H1 (cell line): ENCODE measurements at regions not wholly inside any gene's neighbourhood (a gene's known extent, or its start where the extent isn't known, plus 50 kb on each side); places are given as distances from the start of the nearest gene placed in this dataset.

ENCODE experiments used
- CTCF ChIA-PET: fragments of 300-600 bp; sonication (Branson Sonifier 250); formaldehyde crosslinking; loops from one replicate; lab custom pipeline; 2021; ENCODE audit not compliant: partially characterized antibody; lab: Charles Lee
- POLR2A ChIA-PET: fragments of 300-600 bp; sonication (Branson Sonifier 250); formaldehyde crosslinking; loops from one replicate; lab custom pipeline; 2021; ENCODE audit warnings: inconsistent platforms; ENCODE audit not compliant: partially characterized antibody; lab: Charles Lee
- DNase-seq, 2 experiments: peaks; one replicate each; pipeline versions ENCODE4 v3.0.0 to v3.0.0-alpha.2; 2010 to 2022; ENCODE audit warnings: low spot score in 2 of 2, low read depth in 1 of 2, mixed read lengths in 1 of 2
- FAIRE-seq: peaks from 2 replicates; lab custom pipeline; 2011; peaks lifted over from hg19 to GRCh38; lab: Jason Lieb, UNC
- H2AFZ ChIP-seq: 2 replicates; pipeline ENCODE4 v1.8.1; 2012; ENCODE audit warnings: low read length, inconsistent platforms
- H2AK5ac ChIP-seq: 2 replicates; pipeline ENCODE4 v1.6.1; 2013; ENCODE audit warnings: low read depth, low read length
- H2BK120ac ChIP-seq: replicated peaks from 2 replicates; pipeline ENCODE3; 2013; ENCODE audit warnings: low read depth, low read length, inconsistent platforms
- H2BK12ac ChIP-seq: 2 replicates; pipeline ENCODE4 v1.6.1; 2013; ENCODE audit warnings: low read depth, low read length
- H2BK15ac ChIP-seq: 2 replicates; pipeline ENCODE4 v1.6.1; 2013; ENCODE audit warnings: low read length
- H2BK20ac ChIP-seq: 2 replicates; pipeline ENCODE4 v1.6.1; 2013; ENCODE audit warnings: low read length
- H2BK5ac ChIP-seq: 2 replicates; pipeline ENCODE4 v1.6.1; 2013; ENCODE audit warnings: low read depth, low read length
- H3K14ac ChIP-seq: 2 replicates; pipeline ENCODE4 v1.6.1; 2013; ENCODE audit warnings: inconsistent platforms; ENCODE audit not compliant: insufficient read length
- H3K18ac ChIP-seq: 2 replicates; pipeline ENCODE4 v1.6.1; 2013; ENCODE audit warnings: low read length; ENCODE audit errors: extremely low read depth
- H3K23ac ChIP-seq: 2 replicates; pipeline ENCODE4 v1.6.1; 2013; ENCODE audit warnings: inconsistent platforms; ENCODE audit not compliant: insufficient read length
- H3K23me2 ChIP-seq: 2 replicates; pipeline ENCODE4 v1.6.1; 2013; ENCODE audit warnings: low read depth, low read length
- H3K27ac ChIP-seq: 2 replicates; pipeline ENCODE4 v1.6.1; 2011; ENCODE audit warnings: low read depth, low read length, inconsistent platforms
- H3K27me3 ChIP-seq, 4 experiments: replicated peaks in 1 of 4; 1 replicate in 1 of 4; 2 replicates in 3 of 4; pipeline versions ENCODE4 v1.6.1 to v1.8.1; 2011 to 2013; ENCODE audit warnings: low read length in 3 of 4, mild to moderate bottlenecking in 3 of 4, inconsistent platforms in 2 of 4, mixed read lengths in 2 of 4, moderate library complexity in 1 of 4; ENCODE audit not compliant: control insufficient read depth in 3 of 4, insufficient read depth in 3 of 4; ENCODE audit errors: extremely low read depth in 1 of 4
- H3K36me3 ChIP-seq, 4 experiments: 2 replicates each; pipeline versions ENCODE4 v1.6.1 to v1.8.1; 2011 to 2013; ENCODE audit warnings: mild to moderate bottlenecking in 4 of 4, low read length in 3 of 4, moderate library complexity in 2 of 4, control low read depth in 1 of 4, inconsistent platforms in 1 of 4; ENCODE audit not compliant: insufficient read depth in 4 of 4, control insufficient read depth in 2 of 4
- H3K4ac ChIP-seq: replicated peaks from 2 replicates; pipeline ENCODE3; 2013; ENCODE audit warnings: low read length, low read depth, mixed read lengths, inconsistent platforms; ENCODE audit not compliant: insufficient read length
- H3K4me1 ChIP-seq, 4 experiments: replicated peaks in 1 of 4; 1 replicate in 1 of 4; 2 replicates in 3 of 4; pipeline versions ENCODE4 v1.6.1 to v1.8.1; 2011 to 2013; ENCODE audit warnings: low read length in 3 of 4, inconsistent platforms in 2 of 4, mixed read lengths in 1 of 4; ENCODE audit not compliant: insufficient read depth in 4 of 4, control insufficient read depth in 3 of 4
- H3K4me2 ChIP-seq, 2 experiments: 2 replicates each; pipeline versions ENCODE4 v1.6.1 to v1.8.1; 2011 to 2013; ENCODE audit warnings: low read depth in 2 of 2, low read length in 2 of 2, control low read depth in 1 of 2, inconsistent platforms in 1 of 2, mild to moderate bottlenecking in 1 of 2; ENCODE audit not compliant: insufficient read depth in 1 of 2
- H3K4me3 ChIP-seq, 4 experiments: fragments of 200-600, 300-600 bp in 1 of 4; sonication (generic), shearing (Covaris generic), sonication (Bioruptor Twin) in 1 of 4; 2 replicates each; pipeline versions ENCODE4 v1.5.1 to v1.8.1; 2011 to 2016; ENCODE audit warnings: low read length in 4 of 4, low read depth in 3 of 4, control low read depth in 2 of 4, inconsistent platforms in 2 of 4, mild to moderate bottlenecking in 2 of 4, mixed read lengths in 1 of 4, moderate library complexity in 1 of 4; ENCODE audit not compliant: insufficient read depth in 2 of 4; ENCODE audit errors: extremely low read depth in 1 of 4
- H3K56ac ChIP-seq: replicated peaks from 2 replicates; pipeline ENCODE3; 2013; ENCODE audit warnings: low read depth, mild to moderate bottlenecking, mixed read lengths, low read length, inconsistent platforms; ENCODE audit not compliant: insufficient read length
- H3K79me1 ChIP-seq: 2 replicates; pipeline ENCODE4 v1.6.1; 2013; ENCODE audit warnings: low read depth, low read length, control low read depth
- H3K79me2 ChIP-seq, 2 experiments: 2 replicates each; pipeline versions ENCODE4 v1.6.1 to v1.8.1; 2012 to 2013; ENCODE audit warnings: low read length in 2 of 2, mild to moderate bottlenecking in 2 of 2, inconsistent platforms in 1 of 2; ENCODE audit not compliant: insufficient read depth in 2 of 2, control insufficient read depth in 1 of 2
- H3K9ac ChIP-seq, 4 experiments: replicated peaks in 1 of 4; 1 replicate in 1 of 4; 2 replicates in 3 of 4; pipeline versions ENCODE4 v1.6.1 to v1.8.1; 2011 to 2013; ENCODE audit warnings: low read depth in 3 of 4, low read length in 3 of 4, control low read depth in 2 of 4, mild to moderate bottlenecking in 2 of 4, moderate library complexity in 2 of 4, inconsistent platforms in 1 of 4; ENCODE audit errors: extremely low read depth in 1 of 4
- H3K9me3 ChIP-seq, 2 experiments: 2 replicates each; pipeline versions ENCODE4 v1.6.1 to v1.8.1; 2012 to 2013; ENCODE audit warnings: mild to moderate bottlenecking in 2 of 2, moderate library complexity in 2 of 2, control low read depth in 1 of 2, inconsistent platforms in 1 of 2, low read depth in 1 of 2, low read length in 1 of 2, mixed read lengths in 1 of 2; ENCODE audit not compliant: insufficient read depth in 2 of 2
- H4K20me1 ChIP-seq, 2 experiments: replicated peaks in 1 of 2; 2 replicates each; pipeline versions ENCODE3 to v1.8.1; 2011 to 2013; ENCODE audit warnings: inconsistent platforms in 2 of 2, low read length in 2 of 2, mild to moderate bottlenecking in 1 of 2; ENCODE audit not compliant: insufficient read depth in 2 of 2, control insufficient read depth in 1 of 2
- H4K5ac ChIP-seq: 2 replicates; pipeline ENCODE4 v1.6.1; 2013; ENCODE audit warnings: low read length, low read depth, mixed read lengths, inconsistent platforms; ENCODE audit not compliant: insufficient read length
- H4K8ac ChIP-seq: 2 replicates; pipeline ENCODE4 v1.8.0; 2013; ENCODE audit warnings: mild to moderate bottlenecking, moderate library complexity, low read length, inconsistent platforms; ENCODE audit not compliant: insufficient read depth; ENCODE audit errors: extremely low read depth
- H4K91ac ChIP-seq: replicated peaks from 2 replicates; pipeline ENCODE3; 2013; ENCODE audit warnings: low read length, mixed read lengths, inconsistent platforms; ENCODE audit not compliant: insufficient read length
- CHD2 ChIP-seq: IDR thresholded peaks from 2 replicates; pipeline ENCODE4 v1.6.1; 2012; ENCODE audit warnings: low read length, improper control_type of control experiment
- WGBS, 2 experiments: shearing (Covaris generic) in 1 of 2; methylation state at CpG; one replicate each; pipeline versions ENCODE4 v1.1.6 to v1.1.7; 2013 to 2015; ENCODE audit warnings: low lambda C conversion rate in 2 of 2, mixed read lengths in 2 of 2, inconsistent platforms in 1 of 2, low coverage in 1 of 2, missing lambda C conversion rate in 1 of 2; ENCODE audit not compliant: insufficient replicate concordance in 2 of 2, insufficient coverage in 1 of 2, insufficient read length in 1 of 2; ENCODE audit errors: extremely low coverage in 1 of 2, missing lambda C conversion rate in 1 of 2; 5-methylcytosine and 5-hydroxymethylcytosine counted together
- TF ChIP-seq, protein P1 (sequence below): IDR thresholded peaks from 2 replicates; pipeline ENCODE4 v1.6.1; 2011; ENCODE audit warnings: low read length, improper control_type of control experiment

DNA sequence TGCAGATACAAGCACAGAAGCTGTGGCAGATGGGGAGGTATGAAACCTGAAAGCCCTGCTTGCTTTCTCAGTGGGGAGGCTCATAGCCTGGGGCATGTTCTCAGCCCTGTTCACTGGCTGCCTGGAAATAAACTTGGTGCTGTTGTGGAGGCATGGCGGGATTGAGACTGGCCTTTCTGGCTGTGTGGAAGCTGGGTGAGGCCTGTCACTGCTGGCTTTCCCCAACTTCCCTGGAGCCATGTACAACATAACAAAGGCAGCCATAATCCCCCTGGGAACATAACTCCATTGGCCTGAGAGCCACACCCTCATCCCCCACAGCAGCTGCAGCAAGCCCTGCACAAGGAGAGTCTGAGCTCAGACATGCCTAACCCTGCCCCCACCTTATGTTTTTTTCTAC is 237.7 kb upstream of the TLL1 start:
- H3K4me2 ChIP-seq = no peak overlapping the region
- H3K79me2 ChIP-seq = no peaks in the 10 kb centered on the region
- no peak overlapping the region for H4K5ac ChIP-seq
- no peak overlapping the region for H2BK5ac ChIP-seq
- FAIRE-seq (no peak), DNase-seq (no peak)
- no peaks in the 10 kb centered on the region for H3K27me3 ChIP-seq
- H3K4ac ChIP-seq = no peak overlapping the region
- no peak overlapping the region for H2BK120ac ChIP-seq
- H2AK5ac ChIP-seq = no peak overlapping the region
- H2BK20ac ChIP-seq = no peak overlapping the region
- CTCF ChIA-PET = interaction anchor here (1.1 to 1.2 kb wide), 2 partner anchors 9 to 280 kb away, joined by 3 to 4 read pairs; no protein-coding TSS in a partner anchor
- no peak overlapping the region for H3K56ac ChIP-seq
- H3K14ac ChIP-seq = no peak overlapping the region
- no peak overlapping the region for H3K4me3 ChIP-seq
- 100% methylated on average over 1 of the region's 1 CpG; no CpG with 5 or more reads in 1 of the 2 experiments for WGBS, 2 experiments
- H3K27ac ChIP-seq = no peak overlapping the region
- H3K23ac ChIP-seq = no peak overlapping the region
- no peak overlapping the region for H3K18ac ChIP-seq
- H3K79me1 ChIP-seq = no peaks in the 10 kb centered on the region
- TF ChIP-seq, protein P1, sequence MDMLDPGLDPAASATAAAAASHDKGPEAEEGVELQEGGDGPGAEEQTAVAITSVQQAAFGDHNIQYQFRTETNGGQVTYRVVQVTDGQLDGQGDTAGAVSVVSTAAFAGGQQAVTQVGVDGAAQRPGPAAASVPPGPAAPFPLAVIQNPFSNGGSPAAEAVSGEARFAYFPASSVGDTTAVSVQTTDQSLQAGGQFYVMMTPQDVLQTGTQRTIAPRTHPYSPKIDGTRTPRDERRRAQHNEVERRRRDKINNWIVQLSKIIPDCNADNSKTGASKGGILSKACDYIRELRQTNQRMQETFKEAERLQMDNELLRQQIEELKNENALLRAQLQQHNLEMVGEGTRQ = no peak
- no peak for TF ChIP-seq CHD2
- TF ChIP-seq, all 59 proteins: peak for 0
- H3K23me2 ChIP-seq = no peaks in the 10 kb centered on the region
- no peak overlapping the region for H4K91ac ChIP-seq
- H4K20me1 ChIP-seq = no peaks in the 10 kb centered on the region
- H2AFZ ChIP-seq = no peak overlapping the region
- H3K9me3 ChIP-seq = no peaks in the 10 kb centered on the region
- H2BK12ac ChIP-seq = no peak overlapping the region
- H2BK15ac ChIP-seq = no peak overlapping the region
- H3K36me3 ChIP-seq = no peaks in the 10 kb centered on the region
- POLR2A ChIA-PET = no interaction called here
- H3K4me1 ChIP-seq = no peaks in the 10 kb centered on the region
- no peak overlapping the region for H3K9ac ChIP-seq
- H4K8ac ChIP-seq = no peak overlapping the region
